HEK293 (cell line): ENCODE measurements at regions not wholly inside any gene's neighbourhood (a gene's known extent, or its start where the extent isn't known, plus 50 kb on each side); places are given as distances from the start of the nearest gene placed in this dataset.

Source experiments
- CTCF ChIA-PET: fragments of 350-600 bp; formaldehyde crosslinking; extraction: SDS; loops from one replicate; lab custom pipeline; 2021; ENCODE audit warnings: antibody characterized with exemption; lab: Yijun Ruan, JAX
- POLR2A ChIA-PET: fragments of 300-600 bp; formaldehyde crosslinking; extraction: SDS; loops from one replicate; lab custom pipeline; 2020; ENCODE audit warnings: antibody characterized with exemption, inconsistent platforms; lab: Yijun Ruan, JAX
- H3K27ac ChIP-seq: fragments of 200-500 bp; sonication (Bioruptor generic); 2 replicates; pipeline ENCODE4 v1.5.1; 2014; ENCODE audit warnings: low read depth, low read length, control low read depth, inconsistent platforms; ENCODE audit errors: extremely low read depth
- H3K36me3 ChIP-seq, 2 experiments: fragments of 200-500 bp in 1 of 2; sonication (Bioruptor generic) in 1 of 2; 1 replicate in 1 of 2; 2 replicates in 1 of 2; pipeline ENCODE4 v1.5.1; 2014 to 2017; ENCODE audit warnings: inconsistent platforms in 2 of 2, low read length in 2 of 2; ENCODE audit not compliant: control insufficient read depth in 2 of 2, insufficient read depth in 1 of 2
- H3K4me1 ChIP-seq: fragments of 200-500 bp; sonication (Bioruptor generic); 2 replicates; pipeline ENCODE4 v1.5.1; 2014; ENCODE audit warnings: mild to moderate bottlenecking, low read length, inconsistent platforms; ENCODE audit not compliant: control insufficient read depth, insufficient read depth
- H3K4me3 ChIP-seq: 2 replicates; pipeline ENCODE4 v1.5.1; 2011; ENCODE audit warnings: low read depth, mild to moderate bottlenecking, control low read depth, low read length, moderate library complexity
- H3K9me3 ChIP-seq: fragments of 200-500 bp; sonication (Bioruptor generic); 2 replicates; pipeline ENCODE4 v1.5.1; 2014; ENCODE audit warnings: low read depth, low read length, inconsistent platforms; ENCODE audit not compliant: control insufficient read depth, insufficient read depth
- PATZ1 ChIP-seq: fragments of 450-650 bp; formaldehyde crosslinking; IDR thresholded peaks from 2 replicates; pipeline ENCODE4 v1.5.1; 2016; ENCODE audit warnings: missing biosample characterization, missing genetic modification characterization
- SETDB1 ChIP-seq: IDR thresholded peaks from one replicate; pipeline ENCODE4 v1.6.1; 2017; ENCODE audit warnings: mild to moderate bottlenecking, low read length, moderate library complexity, mixed read lengths; ENCODE audit not compliant: insufficient read length
- TCF7L2 ChIP-seq: IDR thresholded peaks from 2 replicates; pipeline ENCODE4 v1.6.1; 2011; ENCODE audit warnings: low read depth, mild to moderate bottlenecking, inconsistent platforms, low read length, moderate library complexity, borderline replicate concordance
- ZFP69B ChIP-seq: fragments of 450-650 bp; formaldehyde crosslinking; IDR thresholded peaks from 2 replicates; pipeline ENCODE4 v1.5.1; 2016; ENCODE audit warnings: missing biosample characterization, missing genetic modification characterization
- ZNF488 ChIP-seq: fragments of 450-650 bp; formaldehyde crosslinking; IDR thresholded peaks from 2 replicates; pipeline ENCODE4 v1.5.1; 2016; ENCODE audit warnings: missing biosample characterization, missing genetic modification characterization
- ZNF518A ChIP-seq: fragments of 450-650 bp; formaldehyde crosslinking; conservative IDR thresholded peaks from 2 replicates; pipeline ENCODE4 v1.5.1; 2016; ENCODE audit warnings: low read depth, missing biosample characterization, missing genetic modification characterization
- ZNF530 ChIP-seq: fragments of 450-650 bp; formaldehyde crosslinking; IDR thresholded peaks from 2 replicates; pipeline ENCODE4 v1.5.1; 2016; ENCODE audit warnings: low read depth, missing biosample characterization, missing genetic modification characterization
- ZNF654 ChIP-seq: fragments of 450-650 bp; formaldehyde crosslinking; IDR thresholded peaks from 2 replicates; pipeline ENCODE4 v1.5.1; 2016; ENCODE audit warnings: low read depth, missing biosample characterization, missing genetic modification characterization
- ZNF76 ChIP-seq: fragments of 450-650 bp; formaldehyde crosslinking; IDR thresholded peaks from 2 replicates; pipeline ENCODE4; 2016; ENCODE audit warnings: low read depth, missing biosample characterization, missing genetic modification characterization, borderline replicate concordance
- ZNF830 ChIP-seq: fragments of 450-650 bp; IDR thresholded peaks from 2 replicates; pipeline ENCODE4 v1.5.0; 2018; ENCODE audit warnings: missing biosample characterization, missing genetic modification characterization, low read depth, mild to moderate bottlenecking, moderate library complexity
- ZSCAN23 ChIP-seq: fragments of 450-650 bp; formaldehyde crosslinking; IDR thresholded peaks from 2 replicates; pipeline ENCODE4 v1.5.1; 2016; ENCODE audit warnings: missing biosample characterization, missing genetic modification characterization
- TF ChIP-seq, protein P1 (sequence below): fragments of 450-650 bp; formaldehyde crosslinking; IDR thresholded peaks from 2 replicates; pipeline ENCODE4 v1.5.1; 2017; ENCODE audit warnings: missing biosample characterization, missing genetic modification characterization

- TF ChIP-seq ZFP69B (no peak), TCF7L2 (no peak), ZNF830 (tag by site-specific recombination) (no peak), PATZ1 (no peak), ZNF76 (tag by site-specific recombination) (no peak), SETDB1 (no peak), ZNF488 (tag by site-specific recombination) (no peak), ZNF518A (tag by site-specific recombination) (no peak)
- TF ChIP-seq, protein P1, sequence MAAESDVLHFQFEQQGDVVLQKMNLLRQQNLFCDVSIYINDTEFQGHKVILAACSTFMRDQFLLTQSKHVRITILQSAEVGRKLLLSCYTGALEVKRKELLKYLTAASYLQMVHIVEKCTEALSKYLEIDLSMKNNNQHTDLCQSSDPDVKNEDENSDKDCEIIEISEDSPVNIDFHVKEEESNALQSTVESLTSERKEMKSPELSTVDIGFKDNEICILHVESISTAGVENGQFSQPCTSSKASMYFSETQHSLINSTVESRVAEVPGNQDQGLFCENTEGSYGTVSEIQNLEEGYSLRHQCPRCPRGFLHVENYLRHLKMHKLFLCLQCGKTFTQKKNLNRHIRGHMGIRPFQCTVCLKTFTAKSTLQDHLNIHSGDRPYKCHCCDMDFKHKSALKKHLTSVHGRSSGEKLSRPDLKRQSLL, result no peak
- Histone ChIP-seq H3K9me3 (no peaks in the 10 kb centered on the region), H3K27ac (no peak overlapping the region), H3K4me3 (no peak overlapping the region), H3K4me1 (no peaks in the 10 kb centered on the region), H3K36me3 (no peaks in the 10 kb centered on the region)
- ChIA-PET CTCF (interaction anchor here (0.6 to 1.5 kb wide), 3 partner anchors 9 to 71 kb away, joined by 3 to 4 read pairs (median 4); no protein-coding TSS in a partner anchor), POLR2A (no interaction called here)
Observed at GRCh38 chr13:79799059-79799867, 318.3 kb downstream of the NDFIP2 start.

- Histone ChIP-seq H3K27ac (no peak overlapping the region), H3K9me3 (no peaks in the 10 kb centered on the region), H3K4me3 (no peak overlapping the region), H3K4me1 (no peaks in the 10 kb centered on the region), H3K36me3 (no peaks in the 10 kb centered on the region)
- ChIA-PET POLR2A (no interaction called here), CTCF (no interaction called here)
- no peak for TF ChIP-seq ZSCAN23 (tag by site-specific recombination)
- no peak for TF ChIP-seq ZNF530
- TF ChIP-seq ZNF654, result no peak
Observed at GRCh38 chr13:79796136-79796535, 315.2 kb downstream of the NDFIP2 start.
